ENCODE measurements at regions not wholly inside any gene's neighbourhood (a gene's known extent, or its start where the extent isn't known, plus 50 kb on each side); places are given as distances from the start of the nearest gene placed in this dataset.

DNA sequence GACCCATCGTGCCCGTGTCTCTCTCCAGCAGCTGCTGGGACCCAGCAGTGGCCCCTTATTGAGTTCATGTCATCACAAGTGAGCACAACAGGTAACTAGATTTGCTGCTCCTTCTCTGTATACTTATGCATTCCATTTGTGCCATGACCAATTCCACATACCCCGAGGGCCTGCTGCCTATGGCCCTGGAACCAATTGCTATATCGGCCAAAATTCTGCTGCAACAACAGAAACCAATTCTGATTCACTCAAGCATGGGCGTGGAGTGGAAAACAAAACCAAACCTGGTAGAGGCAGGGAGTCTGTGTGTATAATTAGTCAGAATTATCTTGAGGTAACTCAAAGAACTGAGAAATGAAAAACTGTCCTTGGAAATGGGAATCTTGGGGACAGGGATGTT is 516.6 kb downstream of the EPHB1 start:
- TF ChIP-seq CTCF (IDR thresholded peaks at IDR 0.05) (no peak), POLR2A (IDR thresholded peaks at IDR 0.05) (no peak)

Data from gastroesophageal sphincter (tissue), 3 donors.